Spleen (tissue), 7 donors: ENCODE measurements at regions not wholly inside any gene's neighbourhood (a gene's known extent, or its start where the extent isn't known, plus 50 kb on each side); places are given as distances from the start of the nearest gene placed in this dataset.
A peak's percentile ranks its signal among the peaks of the same experiment; 100 is the strongest.

ENCODE experiments used
- POLR2AphosphoS5 ChIP-seq, 3 donors: sonication (generic); formaldehyde crosslinking; IDR thresholded peaks; one replicate each; pipeline ENCODE4 v1.5.1; 2017; ENCODE audit warnings: antibody characterized with exemption in 3 of 3
- TF ChIP-seq, protein P1 (sequence below), 11 experiments: fragments of 200-600 bp in 7 of 11; fragments of 450-650 bp in 4 of 11; sonication (generic) in 4 of 11; IDR thresholded peaks in 8 of 11; conservative IDR thresholded peaks in 3 of 11; 1 replicate in 7 of 11; 2 replicates in 4 of 11; pipeline versions ENCODE4 v1.4.0 to v1.8.0; 2016 to 2021; ENCODE audit warnings: antibody characterized with exemption in 11 of 11, inconsistent platforms in 4 of 11, mild to moderate bottlenecking in 1 of 11
- donor health status: DM: no; HTN: no; CAD: no; lungs with moderate emphysema.
- donor health status: DM: no; HTN: no; CAD: no.
- donor health status: DM: no; HTN: no; CAD: no.

GRCh38 chr2:228657807-228658402, 476.4 kb upstream of the SPHKAP start:
- TF ChIP-seq, protein P1, sequence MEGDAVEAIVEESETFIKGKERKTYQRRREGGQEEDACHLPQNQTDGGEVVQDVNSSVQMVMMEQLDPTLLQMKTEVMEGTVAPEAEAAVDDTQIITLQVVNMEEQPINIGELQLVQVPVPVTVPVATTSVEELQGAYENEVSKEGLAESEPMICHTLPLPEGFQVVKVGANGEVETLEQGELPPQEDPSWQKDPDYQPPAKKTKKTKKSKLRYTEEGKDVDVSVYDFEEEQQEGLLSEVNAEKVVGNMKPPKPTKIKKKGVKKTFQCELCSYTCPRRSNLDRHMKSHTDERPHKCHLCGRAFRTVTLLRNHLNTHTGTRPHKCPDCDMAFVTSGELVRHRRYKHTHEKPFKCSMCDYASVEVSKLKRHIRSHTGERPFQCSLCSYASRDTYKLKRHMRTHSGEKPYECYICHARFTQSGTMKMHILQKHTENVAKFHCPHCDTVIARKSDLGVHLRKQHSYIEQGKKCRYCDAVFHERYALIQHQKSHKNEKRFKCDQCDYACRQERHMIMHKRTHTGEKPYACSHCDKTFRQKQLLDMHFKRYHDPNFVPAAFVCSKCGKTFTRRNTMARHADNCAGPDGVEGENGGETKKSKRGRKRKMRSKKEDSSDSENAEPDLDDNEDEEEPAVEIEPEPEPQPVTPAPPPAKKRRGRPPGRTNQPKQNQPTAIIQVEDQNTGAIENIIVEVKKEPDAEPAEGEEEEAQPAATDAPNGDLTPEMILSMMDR (IDR thresholded peaks at IDR 0.05 in 8 of 11, conservative IDR thresholded peaks at IDR 0.05 in 3 of 11) = peak in 6 of 11 experiments; percentile 14 to 37 (median 22)
- TF ChIP-seq POLR2AphosphoS5 (IDR thresholded peaks at IDR 0.05) = no peak
